DMS 273 (cell line): ENCODE measurements at regions not wholly inside any gene's neighbourhood (a gene's known extent, or its start where the extent isn't known, plus 50 kb on each side); places are given as distances from the start of the nearest gene placed in this dataset.
"Not testable (repeated sequence)": the region's sequence is repeated elsewhere in the genome, so short reads cannot be mapped to it uniquely, and the experiment has no call there.

Source experiments
- DNase-seq: peaks from one replicate; lab custom pipeline; 2025; ENCODE audit not compliant: unreplicated experiment; lab: John Stamatoyannopoulos, UW

DNA sequence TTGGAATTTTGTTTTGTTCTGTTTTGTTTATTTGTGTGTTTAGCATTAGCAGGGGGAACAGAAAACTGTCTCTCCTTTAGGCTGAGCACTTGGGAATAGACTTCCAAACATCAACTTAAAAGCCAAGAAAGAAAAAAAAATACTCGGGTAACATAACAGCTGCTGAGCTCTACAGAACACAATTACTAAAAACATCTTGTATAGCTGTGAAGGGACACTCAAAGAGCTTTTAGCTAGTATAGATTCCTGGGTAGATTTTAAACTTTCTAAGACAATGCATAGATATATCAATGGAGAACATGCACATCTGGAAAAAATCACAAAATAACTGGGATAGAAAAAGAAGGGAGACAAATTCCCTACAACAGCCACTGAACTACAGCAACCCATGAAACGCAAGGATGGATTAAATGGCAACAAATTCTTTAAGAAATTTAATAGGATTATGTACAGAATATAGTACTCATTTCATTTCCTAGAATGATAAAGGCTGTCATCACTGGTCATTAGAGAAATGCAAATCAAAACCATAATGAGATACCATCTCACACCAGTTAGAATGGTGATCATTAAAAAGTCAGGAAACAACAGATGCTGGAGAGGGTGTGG lies 174.3 kb upstream of the KRR1 start:
- DNase-seq: no peak

DNA sequence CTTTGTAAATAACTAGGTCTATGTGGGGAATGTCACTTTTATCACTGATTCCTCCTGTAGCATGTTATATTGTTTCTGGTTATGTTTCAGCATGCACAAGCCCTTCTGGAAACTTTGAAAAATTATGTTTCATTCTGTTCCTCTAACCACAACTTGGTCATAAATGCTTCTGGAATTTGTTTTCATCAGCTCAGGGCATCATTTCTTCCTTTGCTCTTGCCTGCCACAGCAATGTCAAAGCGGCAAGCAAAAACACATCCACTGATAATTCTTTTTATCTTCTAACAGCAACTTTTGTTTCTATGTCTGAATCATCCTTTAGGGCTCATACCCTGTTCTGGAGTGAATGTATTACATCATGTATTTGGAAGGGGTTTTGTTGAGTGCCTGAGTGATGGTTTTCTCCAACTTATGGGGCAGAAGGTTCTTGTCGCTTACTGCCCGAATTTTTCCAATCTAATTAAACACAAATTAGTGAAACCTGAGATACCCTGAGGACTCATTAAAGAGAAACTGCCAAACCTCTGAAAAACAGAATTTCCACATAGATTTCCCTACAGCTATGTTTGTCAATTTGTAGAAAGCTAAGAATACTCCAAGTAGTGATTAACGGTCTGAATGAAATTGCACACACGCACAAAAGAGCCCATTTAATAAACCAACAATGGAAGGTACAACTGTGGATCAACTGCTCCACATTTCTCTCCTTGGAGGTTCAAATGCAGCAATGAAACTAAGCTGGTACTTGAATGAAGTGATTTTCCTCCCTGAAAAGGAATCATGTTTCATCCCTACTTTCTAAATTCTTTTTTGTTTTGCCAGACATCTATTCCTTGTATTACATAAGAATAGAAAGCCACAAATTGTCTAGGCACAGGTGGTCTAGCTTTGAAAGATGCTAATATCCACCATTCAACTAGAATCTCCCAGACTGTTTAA lies 173.5 kb upstream of the KRR1 start:
- no peak for DNase-seq

DNA sequence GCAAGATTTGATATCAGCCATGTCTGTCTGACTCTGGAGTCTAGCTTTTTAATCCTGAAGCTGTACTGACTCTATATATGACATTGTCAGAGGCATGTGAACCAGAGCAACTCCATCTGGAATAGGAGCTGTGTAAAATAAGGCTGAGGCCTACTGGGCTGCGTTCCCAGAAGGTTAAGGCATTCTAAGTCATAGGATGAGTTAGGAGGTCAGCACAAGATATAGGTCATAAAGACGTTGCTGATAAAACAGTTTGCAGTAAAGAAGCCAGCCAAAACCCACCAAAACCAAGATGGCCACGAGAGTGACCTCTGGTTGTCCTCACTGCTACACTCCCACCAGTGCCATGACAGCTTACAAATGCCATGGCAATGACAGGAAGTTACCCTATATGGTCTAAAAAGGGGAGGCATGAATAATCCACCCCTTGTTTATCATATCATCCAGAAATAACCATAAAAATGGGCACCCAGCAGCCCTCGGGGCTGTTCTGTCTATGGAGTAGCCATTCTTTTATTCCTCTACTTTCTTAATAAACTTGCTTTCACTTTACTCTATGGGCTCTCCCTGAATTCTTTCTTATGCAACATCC lies 172.7 kb upstream of the KRR1 start:
- not testable (repeated sequence) for DNase-seq

DNA sequence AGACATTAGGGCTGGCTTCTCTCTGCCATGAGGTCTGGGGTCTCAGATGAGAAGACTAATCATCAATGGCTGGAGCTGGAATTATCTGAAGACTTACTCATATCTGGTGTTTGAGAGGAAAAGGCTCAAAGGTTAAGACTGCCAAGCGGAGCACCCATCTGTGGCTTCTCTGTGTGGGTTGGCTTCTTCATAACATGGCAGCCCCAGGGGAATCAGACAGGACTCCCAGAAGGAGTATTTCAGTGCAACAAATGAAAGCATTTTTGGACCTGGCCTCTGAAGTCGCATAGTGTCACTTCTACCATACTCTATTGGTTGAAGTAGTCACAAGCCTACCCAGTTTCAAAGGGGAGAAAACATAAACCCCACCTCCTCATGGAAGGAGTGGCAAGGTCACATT lies 171.8 kb upstream of the KRR1 start:
- no peak for DNase-seq

DNA sequence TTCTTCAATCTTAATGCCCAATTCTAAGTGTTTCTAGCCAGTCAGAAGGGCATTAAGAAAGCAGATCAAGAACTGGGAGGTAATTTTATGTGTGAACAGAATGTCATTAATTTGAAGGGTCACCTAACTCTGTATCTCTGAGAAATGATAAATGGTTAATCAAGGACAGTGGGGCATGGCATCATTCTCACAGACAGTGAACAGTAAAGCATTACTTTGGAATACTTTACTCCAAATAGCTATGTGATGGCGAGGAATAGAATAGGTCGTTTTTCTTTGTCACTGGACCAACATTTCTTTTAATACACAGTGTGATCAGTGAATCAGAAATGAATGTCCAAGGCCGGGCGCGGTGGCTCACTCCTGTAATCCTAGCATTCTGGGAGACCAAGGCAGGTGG lies 166.1 kb upstream of the KRR1 start:
- DNase-seq: no peak

DNA sequence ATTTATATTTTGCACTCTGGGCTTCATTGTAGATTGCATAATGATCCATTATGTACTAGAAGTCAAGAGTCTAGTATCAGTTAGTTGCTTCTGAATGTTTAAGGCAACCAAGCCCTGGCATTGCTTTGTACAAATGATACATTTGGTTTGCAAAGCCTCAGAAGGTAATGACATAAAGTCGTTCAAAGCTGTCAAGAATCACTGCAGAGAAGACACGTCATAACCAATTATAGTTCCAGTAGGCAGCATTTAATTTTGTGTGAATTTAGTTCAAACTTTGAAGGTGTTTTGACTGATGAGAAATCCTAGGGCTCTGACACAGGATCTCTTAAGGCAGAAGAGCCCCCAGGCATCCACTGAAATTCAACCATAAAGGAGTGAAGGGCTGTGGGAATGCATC lies 163.0 kb upstream of the KRR1 start:
- no peak for DNase-seq

DNA sequence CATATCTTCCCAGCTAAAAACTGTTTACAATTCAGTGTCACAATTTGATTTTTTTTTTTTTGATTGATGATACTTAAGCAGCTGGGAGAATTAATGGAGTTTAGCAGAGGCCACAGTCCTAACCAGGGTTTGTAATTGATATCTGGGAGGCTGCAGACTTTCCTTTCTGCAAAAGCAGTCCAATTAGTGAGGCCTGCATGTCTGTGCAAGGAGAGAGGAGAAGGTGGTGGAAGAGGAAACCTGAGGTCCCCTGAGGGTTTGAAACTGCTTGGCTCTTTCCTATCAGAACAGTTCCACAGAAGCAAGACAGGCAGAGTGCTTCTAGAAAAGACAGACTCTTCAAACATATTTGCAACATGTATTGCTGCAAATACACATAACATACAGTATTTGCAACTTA lies 160.8 kb upstream of the KRR1 start:
- DNase-seq: peak; percentile 54

DNA sequence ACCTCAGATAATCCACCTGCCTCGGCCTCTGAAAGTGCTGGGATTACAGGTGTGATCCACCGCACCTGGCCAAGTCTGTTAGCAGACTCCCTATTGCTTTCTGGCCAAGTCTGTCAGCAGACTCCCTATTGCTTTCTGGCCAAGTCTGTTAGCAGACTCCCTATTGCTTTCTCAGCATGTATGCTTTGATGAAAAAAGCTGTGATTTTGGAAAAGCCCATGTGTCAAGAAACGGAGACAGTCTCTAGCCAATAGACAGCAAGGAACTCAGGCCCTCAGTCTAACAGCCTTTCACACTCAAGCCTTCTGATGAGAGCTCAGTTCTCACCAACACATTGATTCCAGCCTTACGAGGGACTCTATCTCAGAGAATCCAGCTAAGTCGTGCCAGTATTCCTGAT lies 158.8 kb upstream of the KRR1 start:
- no peak for DNase-seq

DNA sequence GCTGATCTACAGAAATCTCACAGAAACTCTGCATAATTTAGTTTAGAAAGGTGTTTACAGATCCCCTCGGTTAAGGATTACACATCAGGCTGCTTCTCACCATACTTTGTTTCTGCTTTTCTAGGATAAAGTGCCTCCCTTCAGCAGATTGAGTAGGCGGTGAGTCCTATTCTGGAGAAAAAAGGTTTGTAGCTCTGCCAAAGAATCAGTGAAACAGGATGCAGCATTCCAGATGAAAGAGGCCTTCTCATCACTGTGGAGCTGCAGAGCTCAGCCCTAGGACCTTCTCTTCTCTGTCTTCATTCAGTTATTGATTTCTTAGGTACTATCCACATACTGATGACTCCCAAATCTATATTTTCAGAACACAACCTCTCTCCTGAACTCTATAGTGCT lies 155.5 kb upstream of the KRR1 start:
- DNase-seq: no peak

DNA sequence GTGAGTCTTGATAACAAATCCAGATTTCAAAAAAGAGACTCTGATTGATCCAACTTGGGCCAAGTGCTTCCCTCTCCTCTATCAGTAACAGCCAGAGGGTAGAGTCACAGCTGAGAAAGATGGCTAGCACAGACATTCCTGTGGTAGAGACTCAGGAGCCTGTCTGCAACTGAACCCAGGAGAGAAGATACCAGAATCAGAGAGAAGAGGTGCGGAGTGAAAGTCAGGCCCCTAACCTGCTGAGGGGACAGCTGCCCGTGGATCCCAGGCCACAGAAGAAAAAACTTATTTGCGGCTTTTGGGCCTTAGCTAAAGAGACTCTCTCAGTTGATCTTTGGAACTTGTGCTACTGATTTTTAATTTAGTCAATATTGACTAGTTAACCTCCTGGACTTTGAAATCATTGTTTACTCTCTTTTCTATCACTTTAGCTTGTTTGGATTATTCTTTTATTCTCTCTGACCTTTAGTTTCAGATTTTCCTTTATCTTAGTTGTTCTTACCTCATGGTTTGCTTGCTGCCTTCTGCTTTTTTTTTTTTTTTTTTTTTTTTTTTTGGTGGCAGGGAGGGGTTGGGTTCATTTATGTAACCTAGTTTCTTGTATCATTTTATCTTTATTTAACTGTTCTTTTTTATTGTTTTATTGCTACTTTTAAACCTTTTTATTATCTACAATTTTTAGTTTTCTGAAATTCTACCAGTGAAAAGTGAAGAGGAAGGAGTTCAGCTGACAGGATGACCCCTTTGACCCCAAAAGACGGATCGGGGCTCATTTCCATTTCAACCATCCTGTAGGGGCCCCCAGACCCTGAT lies 154.9 kb upstream of the KRR1 start:
- DNase-seq: no peak

DNA sequence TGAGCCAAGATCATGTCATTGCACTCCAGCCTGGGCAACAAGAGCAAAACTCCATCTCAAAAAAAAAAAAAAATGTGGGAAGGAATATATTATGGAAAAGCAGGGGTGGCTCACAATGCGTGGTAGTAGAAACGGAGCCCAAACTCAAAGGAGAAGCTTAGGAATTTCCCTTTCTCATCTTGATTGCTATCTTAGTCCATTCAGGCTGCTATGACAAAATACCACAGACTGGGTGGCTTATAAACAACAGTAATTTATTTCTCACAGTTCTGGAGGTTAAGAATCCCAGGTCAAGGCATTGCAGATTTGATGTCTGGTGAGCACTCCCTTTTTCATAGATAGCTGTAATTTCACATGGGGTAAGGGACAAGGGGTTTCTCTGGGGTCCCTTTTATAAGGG lies 153.8 kb upstream of the KRR1 start:
- no peak for DNase-seq

DNA sequence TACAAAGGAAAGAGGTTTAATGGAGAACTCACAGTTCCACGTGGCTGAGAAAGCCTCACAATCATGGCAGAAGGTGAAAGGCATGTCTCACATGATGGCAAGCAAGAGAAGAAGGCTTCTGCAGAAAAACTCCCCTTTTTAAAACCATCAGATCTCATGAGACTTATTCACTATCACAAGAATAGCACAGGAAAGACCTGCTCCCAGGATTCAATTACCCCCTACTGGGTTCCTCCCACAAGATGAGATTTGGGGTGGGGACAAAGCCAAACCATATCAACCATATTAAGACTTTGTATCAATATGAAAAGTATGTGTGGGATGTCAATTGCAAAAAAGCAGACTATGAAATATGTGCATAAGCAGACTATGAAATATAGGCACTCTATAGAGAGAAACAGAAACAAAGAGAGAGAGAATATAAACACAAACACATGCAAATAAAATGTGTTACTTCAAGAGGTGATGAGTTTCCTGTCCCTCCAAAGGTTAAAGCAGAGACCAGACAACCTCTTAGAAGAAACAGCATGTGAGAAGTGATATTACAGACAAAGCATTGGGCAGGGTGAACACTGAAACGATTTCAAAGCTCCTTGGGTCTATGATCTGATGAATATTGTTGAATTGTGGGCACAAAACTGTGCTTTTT lies 151.2 kb upstream of the KRR1 start:
- DNase-seq: no peak

DNA sequence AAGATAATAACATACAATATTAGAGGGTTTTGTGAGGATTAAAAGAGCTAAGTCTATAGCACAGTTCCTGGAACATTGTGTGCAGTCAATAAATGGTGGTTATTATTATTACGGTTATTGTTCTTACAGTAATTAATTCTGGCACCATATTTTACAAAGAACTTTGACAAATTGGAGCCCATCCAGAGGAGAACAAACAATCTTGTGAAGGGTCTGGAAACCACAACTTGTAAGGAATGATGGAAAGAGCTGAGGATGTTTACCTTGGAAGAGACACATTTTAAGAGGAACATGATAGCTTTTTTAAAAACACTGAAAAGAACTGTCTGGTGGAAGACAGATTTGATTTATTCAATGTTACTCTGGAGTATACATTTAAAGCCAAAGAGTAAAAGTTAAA lies 150.5 kb upstream of the KRR1 start:
- DNase-seq: no peak

DNA sequence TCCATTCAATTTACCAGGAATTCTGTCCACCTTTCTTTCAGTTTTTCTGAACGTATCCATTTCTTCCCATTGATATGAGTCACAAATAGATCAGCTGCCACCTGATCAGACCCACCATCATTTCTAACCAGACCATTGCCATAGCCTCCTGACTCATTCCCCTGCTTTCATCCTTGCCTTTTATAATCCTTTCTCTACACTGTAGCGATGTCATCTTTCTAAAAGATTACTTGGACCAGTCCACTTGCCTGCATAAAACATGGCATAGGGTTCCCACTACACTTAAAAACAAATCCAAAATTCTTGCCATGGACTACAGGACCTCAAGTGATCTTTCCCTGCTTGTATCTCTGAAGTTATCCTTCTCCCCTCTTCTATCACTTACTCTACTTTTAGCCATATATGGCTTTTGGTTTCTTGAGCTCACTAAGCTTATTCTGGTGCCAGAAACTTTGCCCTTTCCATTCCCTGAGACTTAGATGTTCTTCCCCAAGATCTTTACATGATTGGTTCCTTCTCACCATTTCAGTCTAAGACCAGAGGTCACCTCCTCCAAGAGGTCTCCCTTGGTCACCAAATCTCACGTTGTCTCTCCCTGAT lies 149.5 kb upstream of the KRR1 start:
- DNase-seq: no peak

DNA sequence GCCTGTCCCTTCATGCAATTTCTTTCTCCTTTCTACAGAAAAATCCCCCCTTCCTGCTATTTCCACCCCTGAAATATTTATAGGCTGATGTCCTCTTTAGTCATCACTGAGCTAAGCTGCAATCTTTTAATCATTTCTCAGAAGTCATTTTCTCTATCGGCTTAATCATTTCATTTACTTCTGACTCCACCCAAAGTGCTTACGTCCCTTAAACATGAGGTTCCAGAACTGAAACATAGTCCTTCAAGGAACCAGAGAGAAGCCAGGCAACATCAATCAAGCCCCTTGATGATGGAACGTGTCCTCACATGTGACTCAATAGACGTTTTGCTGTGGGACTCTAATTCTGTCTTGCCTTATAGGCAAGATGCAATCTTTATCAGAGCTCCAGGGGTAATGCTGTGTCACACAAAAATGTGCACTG lies 148.7 kb upstream of the KRR1 start:
- DNase-seq: no peak

DNA sequence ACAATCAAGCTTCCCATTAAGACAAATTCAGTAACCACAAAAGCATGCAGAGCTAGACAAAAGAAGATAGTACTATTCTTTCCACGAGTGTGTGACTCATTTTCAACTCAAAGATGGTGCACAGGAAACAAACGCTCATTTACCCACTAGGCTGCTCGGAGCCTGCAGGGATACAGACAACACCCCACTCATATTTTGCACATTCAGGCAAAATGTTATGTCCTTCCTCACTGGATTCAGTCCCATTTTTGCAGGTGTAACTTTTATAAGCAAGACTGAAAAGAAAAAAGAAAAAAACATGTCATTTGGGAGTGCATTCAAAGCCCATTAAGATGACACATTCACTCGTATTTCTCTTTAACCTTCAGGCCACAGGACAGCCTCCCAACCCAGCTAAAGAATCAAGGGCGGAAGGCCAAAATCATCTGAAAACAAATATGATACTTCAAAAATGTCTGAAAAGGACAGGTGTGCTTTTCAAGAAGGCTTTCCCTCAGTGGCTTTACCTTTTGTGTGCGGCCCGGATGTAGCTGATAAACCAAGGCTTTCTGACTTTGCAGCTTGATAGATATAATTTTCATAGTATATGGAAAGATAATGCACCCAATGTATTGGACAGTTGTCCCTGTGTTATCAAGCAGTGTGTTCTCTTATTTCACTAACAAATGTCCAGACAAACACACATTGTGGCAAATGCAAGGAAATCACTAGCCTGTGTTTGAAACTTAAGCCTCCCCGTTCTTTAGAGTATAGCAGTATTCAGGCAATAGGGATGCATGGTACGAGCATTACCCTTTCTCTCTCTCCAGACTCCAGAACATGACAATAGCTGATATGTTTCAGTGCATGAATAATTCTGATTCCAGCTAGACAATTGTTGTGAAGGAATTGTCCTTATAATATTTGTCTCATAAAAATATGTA lies 147.8 kb upstream of the KRR1 start:
- DNase-seq: no peak

DNA sequence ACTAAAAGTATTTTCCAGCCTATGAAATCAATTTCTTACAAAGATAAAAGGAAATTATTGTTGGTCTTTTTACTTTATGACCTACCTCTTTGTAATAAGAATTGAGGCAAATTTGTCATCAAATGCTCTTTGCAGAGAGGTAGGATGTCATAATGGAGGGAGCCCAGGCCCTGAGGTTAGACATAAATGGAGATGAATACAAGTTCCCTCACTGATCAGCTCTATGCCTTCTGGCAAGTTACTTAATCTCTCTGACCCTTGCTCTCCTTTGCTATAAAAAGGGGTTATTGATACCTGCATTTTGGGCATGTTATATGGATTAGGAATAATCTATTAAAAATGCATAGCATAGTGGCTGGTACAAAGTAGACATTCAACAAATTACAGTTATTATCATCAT lies 146.9 kb upstream of the KRR1 start:
- no peak for DNase-seq

DNA sequence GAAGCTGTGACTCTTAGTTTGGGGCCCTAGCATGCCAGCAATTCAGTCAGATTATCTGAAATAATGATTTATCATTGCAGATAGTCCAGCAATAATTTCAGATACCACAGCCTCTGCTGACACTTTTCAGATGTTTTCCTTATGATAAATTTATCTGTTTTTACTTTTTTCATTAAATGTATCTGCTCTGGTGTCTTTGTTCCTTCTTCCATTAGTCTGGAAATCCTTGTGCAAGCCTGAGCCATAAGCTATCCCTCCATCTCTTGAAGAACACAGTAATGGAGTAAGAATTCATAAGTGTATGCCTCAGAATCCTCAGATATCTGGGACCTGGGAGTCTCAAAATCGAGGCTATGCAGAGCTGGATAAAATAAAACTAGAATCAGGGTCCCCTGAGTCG lies 146.4 kb upstream of the KRR1 start:
- no peak for DNase-seq

DNA sequence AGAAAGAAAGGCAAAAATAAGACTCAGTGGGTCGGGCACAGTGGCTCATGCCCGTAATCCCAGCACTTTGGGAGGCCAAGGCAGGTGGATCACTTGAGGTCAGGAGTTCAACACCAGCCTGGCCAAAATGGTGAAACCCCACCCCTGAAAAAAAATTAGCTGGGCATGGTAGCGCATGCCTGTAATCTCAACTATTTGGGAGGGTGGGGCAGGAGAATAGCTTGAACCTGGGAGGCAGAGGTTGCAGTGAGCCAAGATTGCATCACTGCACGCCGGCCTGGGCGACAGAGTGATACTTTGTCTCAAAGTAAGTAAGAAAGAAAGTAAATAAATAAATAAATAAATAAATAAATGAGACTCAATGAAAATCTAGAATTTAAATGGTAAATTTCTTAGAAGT lies 145.9 kb upstream of the KRR1 start:
- DNase-seq: not testable (repeated sequence)
